ENCODE measurements at regions not wholly inside any gene's neighbourhood (a gene's known extent, or its start where the extent isn't known, plus 50 kb on each side); places are given as distances from the start of the nearest gene placed in this dataset.

DNA sequence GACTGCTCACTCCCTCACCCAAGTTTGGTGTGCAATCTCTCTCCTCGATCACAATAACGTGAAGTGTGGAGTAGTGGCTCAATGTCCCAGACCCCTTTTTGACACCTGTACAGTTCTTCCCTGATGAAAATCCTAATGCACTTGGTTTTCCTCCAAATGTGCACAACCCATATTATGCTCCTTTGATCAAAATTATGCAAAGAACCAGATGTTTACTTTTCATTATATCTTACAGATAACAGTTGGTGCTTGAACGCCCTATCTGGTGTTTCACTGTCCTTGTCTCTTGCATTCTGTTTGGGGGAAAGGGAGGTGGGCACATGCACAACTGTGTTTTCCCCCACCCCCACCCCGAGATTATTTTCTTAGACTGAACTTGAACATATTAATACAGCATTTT lies 85.0 kb upstream of the CREB1 start:
- Histone ChIP-seq H3K4me1 (no peaks in the 10 kb centered on the region), H3K27ac (no peak overlapping the region), H3K36me3 (no peaks in the 10 kb centered on the region), H3K4me3 (no peak overlapping the region), H3K27me3 (no peaks in the 10 kb centered on the region), H3K9me3 (no peaks in the 10 kb centered on the region)
- DNase-seq = no peak
- TF ChIP-seq POLR2AphosphoS5 (IDR thresholded peaks at IDR 0.05) = no peak
- TF ChIP-seq, protein P1, sequence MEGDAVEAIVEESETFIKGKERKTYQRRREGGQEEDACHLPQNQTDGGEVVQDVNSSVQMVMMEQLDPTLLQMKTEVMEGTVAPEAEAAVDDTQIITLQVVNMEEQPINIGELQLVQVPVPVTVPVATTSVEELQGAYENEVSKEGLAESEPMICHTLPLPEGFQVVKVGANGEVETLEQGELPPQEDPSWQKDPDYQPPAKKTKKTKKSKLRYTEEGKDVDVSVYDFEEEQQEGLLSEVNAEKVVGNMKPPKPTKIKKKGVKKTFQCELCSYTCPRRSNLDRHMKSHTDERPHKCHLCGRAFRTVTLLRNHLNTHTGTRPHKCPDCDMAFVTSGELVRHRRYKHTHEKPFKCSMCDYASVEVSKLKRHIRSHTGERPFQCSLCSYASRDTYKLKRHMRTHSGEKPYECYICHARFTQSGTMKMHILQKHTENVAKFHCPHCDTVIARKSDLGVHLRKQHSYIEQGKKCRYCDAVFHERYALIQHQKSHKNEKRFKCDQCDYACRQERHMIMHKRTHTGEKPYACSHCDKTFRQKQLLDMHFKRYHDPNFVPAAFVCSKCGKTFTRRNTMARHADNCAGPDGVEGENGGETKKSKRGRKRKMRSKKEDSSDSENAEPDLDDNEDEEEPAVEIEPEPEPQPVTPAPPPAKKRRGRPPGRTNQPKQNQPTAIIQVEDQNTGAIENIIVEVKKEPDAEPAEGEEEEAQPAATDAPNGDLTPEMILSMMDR (IDR thresholded peaks at IDR 0.05) = no peak
- WGBS, 5 donors = 63 to 80% (median 69%) methylated on average over 4 of the region's 4 CpGs
- intact Hi-C loops (cut with DNase I; ENCODE audit: low total_unique reads) = no loop called here

DNA sequence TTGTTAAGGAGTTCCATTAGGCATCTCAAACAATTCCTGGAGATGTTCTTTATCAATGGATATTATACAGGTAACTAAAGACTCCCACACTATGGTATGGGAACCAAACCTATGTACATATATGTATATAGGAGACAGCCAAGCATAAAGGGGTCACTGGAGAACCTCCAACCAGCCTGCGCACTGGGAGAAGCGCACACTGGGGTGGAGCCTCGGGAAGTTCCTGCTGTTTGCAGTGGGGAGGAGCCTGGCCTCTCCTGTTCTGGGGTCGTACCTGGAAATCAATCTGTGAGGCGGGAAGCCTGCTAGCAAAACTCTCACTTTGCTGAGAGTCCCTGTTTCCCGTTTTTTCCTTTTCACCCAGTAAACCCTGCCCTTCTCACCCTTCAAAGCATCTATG lies 83.1 kb upstream of the CREB1 start:
- no peak overlapping the region for H3K4me3 ChIP-seq
- intact Hi-C loops (cut with DNase I; ENCODE audit: low total_unique reads) = no loop called here
- H3K27me3 ChIP-seq = no peaks in the 10 kb centered on the region
- no peak overlapping the region for H3K27ac ChIP-seq
- H3K9me3 ChIP-seq = no peaks in the 10 kb centered on the region
- H3K36me3 ChIP-seq = no peaks in the 10 kb centered on the region
- WGBS, 5 donors = 43 to 64% (median 49%) methylated on average over 6 of the region's 6 CpGs
- TF ChIP-seq POLR2A (IDR thresholded peaks at IDR 0.05) (no peak), POLR2AphosphoS5 (IDR thresholded peaks at IDR 0.05) (no peak), EP300 (IDR thresholded peaks at IDR 0.05) (no peak)
- TF ChIP-seq, protein P1 (IDR thresholded peaks at IDR 0.05) = no peak
- no peaks in the 10 kb centered on the region for H3K4me1 ChIP-seq
- no peak for DNase-seq

- WGBS, 5 donors = 62 to 83% (median 73%) methylated on average over 1 of the region's 1 CpG
Observed at GRCh38 chr2:207448006-207448405, 81.8 kb upstream of the CREB1 start.

DNA sequence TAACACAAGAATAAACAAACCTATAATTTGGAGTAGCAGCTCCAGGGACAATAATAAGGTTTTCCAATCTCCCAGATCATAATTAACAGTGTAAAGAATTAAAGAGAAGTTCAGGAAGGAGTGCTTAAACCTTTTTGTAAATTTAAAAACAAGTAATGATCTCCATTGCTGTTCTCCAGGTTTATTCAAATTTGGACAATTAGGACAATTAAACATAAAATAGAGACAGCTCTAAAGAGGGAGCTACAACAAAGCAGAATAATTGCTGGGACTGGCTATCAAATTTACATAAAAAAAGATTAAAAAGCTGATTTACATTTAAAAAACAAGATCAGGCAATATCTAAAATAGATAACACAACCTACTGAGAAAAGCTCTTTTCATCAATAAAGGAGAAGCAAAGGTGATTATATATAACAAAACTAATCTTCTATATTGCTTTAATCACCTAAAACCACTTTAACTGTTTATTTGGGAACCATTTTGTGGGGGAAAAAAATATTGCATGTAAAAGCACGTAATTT lies 80.1 kb upstream of the CREB1 start:
- Histone ChIP-seq H3K4me3 (no peak overlapping the region), H3K9me3 (no peaks in the 10 kb centered on the region), H3K4me1 (no peaks in the 10 kb centered on the region), H3K27me3 (no peaks in the 10 kb centered on the region), H3K36me3 (no peaks in the 10 kb centered on the region), H3K27ac (no peak overlapping the region)
- WGBS, 5 donors = 68 to 81% (median 74%) methylated on average over 1 of the region's 1 CpG
- no peak for DNase-seq
- TF ChIP-seq EP300 (IDR thresholded peaks at IDR 0.05) (no peak), POLR2A (IDR thresholded peaks at IDR 0.05) (no peak)
- intact Hi-C loops (cut with DNase I; ENCODE audit: low total_unique reads) = no loop called here

More at GRCh38 chr2:207448006-207448405, 81.8 kb upstream of the CREB1 start:
- no peaks in the 10 kb centered on the region for H3K27me3 ChIP-seq
- no peak for DNase-seq
- H3K4me1 ChIP-seq = no peaks in the 10 kb centered on the region
- H3K36me3 ChIP-seq = no peaks in the 10 kb centered on the region
- no peak overlapping the region for H3K27ac ChIP-seq
- no peaks in the 10 kb centered on the region for H3K9me3 ChIP-seq
- TF ChIP-seq EP300 (IDR thresholded peaks at IDR 0.05) (no peak), POLR2A (IDR thresholded peaks at IDR 0.05) (no peak), POLR2AphosphoS5 (IDR thresholded peaks at IDR 0.05) (no peak)
- TF ChIP-seq, protein P1 (IDR thresholded peaks at IDR 0.05) = no peak
- no peak overlapping the region for H3K4me3 ChIP-seq
- intact Hi-C loops (cut with DNase I; ENCODE audit: low total_unique reads) = no loop called here

- TF ChIP-seq, protein P1 (IDR thresholded peaks at IDR 0.05) = no peak
- TF ChIP-seq EP300 (IDR thresholded peaks at IDR 0.05) = no peak
- TF ChIP-seq POLR2AphosphoS5 (IDR thresholded peaks at IDR 0.05) = no peak
- TF ChIP-seq POLR2A (IDR thresholded peaks at IDR 0.05) = no peak
- Histone ChIP-seq H3K27me3 (no peaks in the 10 kb centered on the region), H3K27ac (no peak overlapping the region), H3K36me3 (no peaks in the 10 kb centered on the region), H3K4me3 (no peak overlapping the region), H3K4me1 (no peaks in the 10 kb centered on the region), H3K9me3 (no peaks in the 10 kb centered on the region)
- no peak for DNase-seq
- intact Hi-C loops (cut with DNase I; ENCODE audit: low total_unique reads) = no loop called here
- WGBS, 5 donors = 28 to 54% (median 43%) methylated on average over 1 of the region's 1 CpG
Observed at GRCh38 chr2:207450186-207450585, 79.6 kb upstream of the CREB1 start.

All from stomach (tissue), 8 donors.